GM18909 (cell line): ENCODE measurements at regions not wholly inside any gene's neighbourhood (a gene's known extent, or its start where the extent isn't known, plus 50 kb on each side); places are given as distances from the start of the nearest gene placed in this dataset.
"Not testable (repeated sequence)": the region's sequence is repeated elsewhere in the genome, so short reads cannot be mapped to it uniquely, and the experiment has no call there.

ENCODE experiments used
- ATAC-seq: cut with Tn5 transposase; IDR thresholded peaks from one replicate; pipeline ENCODE4 v1.9.1; 2021; ENCODE audit warnings: mild to moderate bottlenecking; ENCODE audit not compliant: unreplicated experiment, poor library complexity

DNA sequence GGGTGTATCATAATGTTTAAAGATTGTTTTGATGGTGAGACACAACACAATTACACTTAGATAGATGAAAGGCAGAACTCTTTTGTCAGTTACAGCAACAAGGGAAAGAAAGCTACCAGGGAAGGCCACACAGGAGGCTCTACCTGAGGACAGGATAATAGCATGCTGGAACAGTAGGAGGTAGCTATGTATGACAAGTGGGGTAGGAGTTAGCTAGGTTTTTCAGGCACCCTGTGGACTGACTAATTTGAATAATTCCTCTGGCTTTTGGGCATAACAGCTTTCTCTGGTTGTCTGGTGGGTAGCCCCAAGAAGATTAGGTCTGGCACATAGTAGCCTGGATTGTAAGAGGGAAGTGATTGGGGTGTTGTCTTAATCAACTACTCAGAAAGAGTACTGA, 475.4 kb upstream of the CHORDC1 start:
- ATAC-seq, result no peak

DNA sequence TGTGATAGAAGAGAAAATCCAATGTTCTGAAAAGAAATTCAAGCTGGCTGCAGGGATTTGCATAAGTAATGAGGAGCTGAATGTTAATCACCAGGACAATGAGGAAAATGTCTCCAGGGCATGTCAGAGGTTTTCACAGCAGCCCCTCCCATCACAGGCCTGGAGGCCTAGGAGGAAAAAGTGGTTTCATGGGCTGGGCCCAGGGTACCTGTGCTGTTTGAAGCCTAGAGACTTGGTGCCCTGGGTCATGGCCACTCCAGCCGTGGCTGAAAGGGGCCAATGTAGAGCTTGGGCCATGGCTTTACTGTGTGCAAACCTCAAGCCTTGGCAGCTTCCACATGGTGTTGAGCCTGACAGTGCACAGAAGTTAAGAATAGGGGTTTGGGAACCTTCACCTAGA, 452.6 kb upstream of the CHORDC1 start:
- ATAC-seq, result not testable (repeated sequence)

DNA sequence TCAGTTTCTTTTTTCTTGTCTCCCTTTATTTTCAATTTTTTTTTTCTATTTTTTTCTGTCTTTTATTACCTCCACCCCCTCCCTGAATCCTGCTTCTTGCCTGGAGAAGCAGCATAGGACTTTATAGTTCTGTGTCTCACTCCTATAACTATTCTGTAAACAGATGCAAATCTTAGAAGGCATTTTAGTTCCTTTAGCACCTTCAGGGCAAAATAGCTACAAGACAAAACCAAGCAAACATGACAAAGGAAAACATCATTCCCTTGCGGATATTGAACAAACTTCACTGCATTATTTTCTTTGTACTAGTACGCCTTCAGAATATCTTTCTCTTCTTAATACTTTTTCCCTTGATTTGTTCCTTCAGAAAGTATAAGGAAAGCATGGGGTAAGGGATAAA, 446.2 kb upstream of the CHORDC1 start:
- no peak for ATAC-seq

DNA sequence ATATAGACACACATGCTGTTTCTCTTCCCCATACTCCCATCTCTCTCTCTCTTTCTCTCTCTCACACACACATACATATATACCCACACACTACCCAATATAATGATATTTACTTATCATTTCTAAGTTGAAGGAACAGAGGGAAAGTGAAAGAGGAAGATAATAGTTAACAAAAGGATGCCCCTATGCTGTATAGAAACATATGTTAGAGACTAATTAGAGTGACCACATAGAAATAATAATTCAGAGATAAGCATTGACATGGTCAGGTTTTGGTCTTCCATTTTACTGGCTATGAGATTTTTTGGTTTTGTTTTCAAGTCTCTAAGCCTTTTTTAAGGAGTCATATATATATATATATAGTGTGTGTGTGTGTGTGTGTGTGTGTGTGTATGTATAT, 445.7 kb upstream of the CHORDC1 start:
- ATAC-seq, result no peak

DNA sequence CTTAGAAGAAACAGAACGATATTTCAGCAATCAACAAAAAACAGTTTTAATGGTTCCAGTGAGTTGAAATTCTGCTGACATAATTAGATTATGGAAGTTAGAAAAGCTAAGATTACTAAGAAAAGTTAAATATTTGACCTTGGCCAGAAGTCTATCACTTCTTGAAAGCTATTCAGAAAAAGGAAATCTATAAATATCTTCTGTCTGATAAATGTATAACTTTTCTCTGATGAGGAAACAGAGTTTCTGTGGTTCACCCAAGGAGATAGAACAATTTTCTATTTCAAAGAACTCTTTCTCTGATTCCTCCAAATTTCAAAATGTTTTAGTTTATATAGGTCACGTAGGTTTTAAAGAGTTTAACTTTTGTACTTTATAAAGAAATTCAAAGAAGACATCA, 438.4 kb upstream of the CHORDC1 start:
- peak; percentile 93 for ATAC-seq

DNA sequence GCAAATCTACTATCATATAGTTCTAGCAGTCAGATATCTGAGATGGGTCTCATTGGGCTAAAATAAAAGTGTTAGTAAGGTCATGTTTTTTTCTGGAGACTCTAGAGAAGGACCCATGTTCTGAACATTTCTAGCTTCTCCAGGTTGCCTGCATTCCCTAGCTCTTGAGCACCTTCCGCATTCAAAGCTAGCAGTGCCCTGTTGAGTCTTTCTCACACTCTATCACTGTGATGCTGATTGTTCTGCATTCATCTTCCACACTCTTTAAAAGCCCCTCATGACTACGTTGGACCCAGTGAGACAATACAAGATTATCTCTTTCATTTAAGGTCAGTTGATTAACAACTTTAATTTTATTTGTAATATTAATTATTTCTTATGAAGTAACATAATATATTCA, 433.3 kb upstream of the CHORDC1 start:
- ATAC-seq, result no peak

DNA sequence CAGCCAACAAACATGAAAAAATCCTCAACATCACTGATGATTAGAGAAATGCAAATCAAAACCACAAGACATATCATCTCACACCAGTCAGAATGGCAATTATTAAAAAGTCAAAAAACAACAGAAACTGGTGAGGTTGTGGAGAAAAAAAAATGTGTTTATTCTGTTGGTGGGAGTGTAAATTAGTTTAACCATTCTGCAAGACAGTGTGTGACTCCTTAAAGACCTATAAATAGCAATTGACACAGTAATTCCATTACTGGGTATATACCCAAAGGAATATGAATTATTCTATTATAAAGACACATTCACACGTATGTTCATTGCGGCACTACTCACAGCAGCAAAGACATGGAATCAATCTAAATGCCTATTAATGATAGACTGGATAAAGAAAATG, 427.3 kb upstream of the CHORDC1 start:
- no peak for ATAC-seq

DNA sequence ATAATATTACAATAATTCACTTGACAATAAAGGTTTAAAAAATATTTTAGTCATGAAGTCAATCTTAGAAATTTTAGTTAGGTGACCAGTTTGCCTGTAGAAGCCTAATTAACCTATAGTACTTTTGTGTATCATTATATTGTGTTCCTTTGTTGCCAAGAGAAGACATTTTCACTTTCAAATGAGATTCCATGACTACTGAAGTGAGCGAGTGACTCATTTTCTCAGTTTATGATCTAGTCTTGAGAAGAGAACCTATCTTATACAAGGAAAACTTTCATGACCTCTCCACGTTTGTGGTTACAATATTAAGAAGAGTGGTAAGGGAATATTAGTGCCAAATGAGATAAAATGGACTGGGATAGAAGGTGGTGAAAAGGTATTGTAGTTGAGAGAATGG, 423.9 kb upstream of the CHORDC1 start:
- ATAC-seq, result no peak

DNA sequence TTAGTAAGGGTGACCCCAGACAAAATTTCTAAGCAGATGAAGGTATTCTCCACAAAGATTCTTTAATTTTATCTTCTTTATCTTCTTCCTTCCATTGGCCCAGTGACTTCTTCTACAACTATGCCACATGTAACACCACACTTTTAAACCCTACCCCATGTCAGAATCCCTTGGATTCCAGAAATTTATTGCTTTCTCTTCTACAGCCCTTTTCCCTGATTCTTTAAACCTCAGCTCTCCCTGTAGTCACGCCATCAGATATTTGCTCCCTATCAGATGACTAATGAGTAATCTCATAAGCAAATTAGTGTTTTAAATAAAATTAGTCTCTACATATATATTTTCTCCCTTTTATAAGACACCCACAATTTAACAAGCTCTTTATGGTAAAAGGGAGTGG, 423.4 kb upstream of the CHORDC1 start:
- no peak for ATAC-seq

DNA sequence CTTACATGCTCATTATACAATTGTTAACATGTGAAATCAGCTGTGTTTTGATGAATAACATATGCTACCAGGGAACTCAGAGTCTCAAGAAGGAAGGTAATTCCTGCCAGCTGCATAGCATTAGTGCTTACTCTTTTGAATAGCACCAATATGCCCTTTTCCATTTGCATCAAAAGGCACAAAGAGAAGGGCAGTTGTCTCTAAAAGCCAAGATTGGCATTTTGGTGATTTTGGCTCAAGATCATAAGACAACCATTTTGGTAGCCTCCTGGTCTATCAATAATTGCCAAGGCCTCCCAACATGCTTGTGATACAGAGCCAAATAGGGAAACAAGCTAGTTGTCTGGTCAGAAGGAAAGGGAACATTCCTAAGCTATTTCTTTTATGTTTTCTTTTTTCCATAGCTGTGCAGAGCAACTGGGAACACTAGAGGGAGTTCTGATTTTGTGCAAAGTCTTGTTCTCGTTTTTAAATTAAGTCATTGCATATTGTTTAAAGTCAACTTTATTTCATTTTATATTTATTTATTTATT, 416.7 kb upstream of the CHORDC1 start:
- ATAC-seq, result no peak

DNA sequence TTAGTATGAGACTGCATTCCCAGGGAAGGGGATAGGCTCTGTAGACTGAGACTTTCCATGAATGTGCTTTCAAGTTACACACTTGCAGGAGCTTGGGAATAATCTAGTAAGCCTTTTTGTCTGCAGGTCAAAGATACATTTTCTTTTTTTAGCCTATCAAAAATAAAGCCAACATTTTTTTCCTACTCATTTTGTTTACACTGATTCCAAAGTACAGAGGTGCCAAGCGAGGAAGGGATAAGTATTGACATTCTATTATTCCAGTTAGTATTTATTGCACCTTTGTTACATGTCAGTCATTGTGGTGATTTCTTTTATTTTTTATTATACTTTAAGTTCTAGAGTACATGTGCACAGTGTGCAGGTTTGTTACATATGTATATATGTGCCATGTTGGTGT, 413.0 kb upstream of the CHORDC1 start:
- ATAC-seq, result no peak

DNA sequence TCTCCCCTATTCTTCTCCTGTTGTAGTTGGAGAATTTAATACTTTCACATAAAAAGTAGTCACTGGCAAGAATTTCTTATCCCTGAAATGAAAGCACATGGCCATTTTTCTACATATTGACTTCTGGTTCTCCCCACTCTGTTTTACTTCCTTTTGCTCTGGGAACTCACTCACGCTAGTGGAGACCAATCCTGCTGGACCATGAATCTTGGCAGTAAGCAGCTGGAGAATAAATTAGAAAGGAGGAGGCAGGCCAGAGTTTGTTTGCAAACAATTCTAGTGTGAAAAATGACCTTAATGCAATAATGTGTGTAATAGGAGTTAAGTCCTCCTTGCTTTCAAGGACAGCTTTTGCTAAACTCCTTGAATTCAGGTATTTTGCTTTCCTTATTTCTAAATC, 412.3 kb upstream of the CHORDC1 start:
- ATAC-seq, result no peak

DNA sequence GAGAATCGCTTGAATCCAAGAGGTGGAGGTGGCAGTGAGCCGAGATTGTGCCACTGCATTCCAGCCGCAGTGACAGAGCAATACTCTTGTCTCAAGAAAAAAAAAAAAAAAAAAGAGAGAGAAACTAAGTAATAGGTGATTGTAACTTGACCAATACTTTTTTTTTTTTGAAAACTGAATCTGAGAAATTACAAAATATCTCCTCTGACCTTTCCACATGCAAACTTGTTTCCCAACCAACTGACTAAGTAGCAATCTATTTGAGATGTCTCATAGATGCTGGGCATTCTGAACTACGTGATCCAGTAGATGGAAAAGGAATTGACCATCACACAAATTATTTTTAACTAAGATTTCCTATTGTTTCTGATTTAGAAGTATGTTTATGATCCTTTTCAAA, 407.3 kb upstream of the CHORDC1 start:
- no peak for ATAC-seq

DNA sequence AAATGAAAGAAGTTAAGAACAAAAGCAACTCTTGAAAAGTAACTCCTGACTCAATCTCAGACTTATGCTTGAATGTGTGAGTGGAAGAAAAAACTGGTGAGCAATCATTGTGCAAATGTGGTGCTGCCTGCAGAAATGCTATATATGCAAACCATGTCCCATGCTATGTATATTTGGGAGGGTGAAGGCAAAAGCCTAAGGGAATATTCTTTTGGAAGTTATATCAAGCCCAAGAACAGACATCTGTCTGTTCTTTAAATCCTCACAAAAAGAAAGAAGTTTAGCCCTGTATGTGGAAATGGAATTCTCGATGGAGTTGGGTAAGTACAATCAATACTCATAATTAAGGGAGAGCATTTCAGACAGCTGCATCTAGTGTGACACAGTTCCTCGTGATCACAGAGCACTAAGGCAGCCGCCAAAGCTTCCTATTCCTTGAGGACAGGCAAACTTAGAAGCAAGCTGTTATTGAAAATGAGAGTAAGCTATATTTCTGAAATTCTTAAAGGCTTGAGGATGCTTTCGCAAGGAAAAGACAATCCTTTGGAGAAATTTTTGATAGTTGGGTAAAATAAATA, 406.5 kb upstream of the CHORDC1 start:
- ATAC-seq, result no peak

DNA sequence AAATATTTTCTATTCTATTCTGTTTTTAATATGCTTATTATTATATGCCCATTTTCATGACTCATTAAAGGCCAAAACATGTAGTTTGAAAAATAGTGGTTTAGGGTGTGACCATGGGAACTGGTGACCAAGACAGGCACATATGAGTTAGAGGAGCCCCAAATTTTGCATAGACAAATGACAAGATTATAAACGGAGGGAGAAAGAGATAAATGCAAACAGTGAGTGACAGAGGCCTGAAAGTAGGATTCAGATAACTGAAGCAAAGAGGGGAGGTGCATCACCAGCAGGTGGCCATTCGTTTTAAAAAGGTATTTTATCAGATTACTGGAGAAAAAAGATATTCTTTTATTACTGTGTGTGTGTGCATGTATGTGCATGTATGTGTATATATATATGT, 391.5 kb upstream of the CHORDC1 start:
- ATAC-seq, result no peak

DNA sequence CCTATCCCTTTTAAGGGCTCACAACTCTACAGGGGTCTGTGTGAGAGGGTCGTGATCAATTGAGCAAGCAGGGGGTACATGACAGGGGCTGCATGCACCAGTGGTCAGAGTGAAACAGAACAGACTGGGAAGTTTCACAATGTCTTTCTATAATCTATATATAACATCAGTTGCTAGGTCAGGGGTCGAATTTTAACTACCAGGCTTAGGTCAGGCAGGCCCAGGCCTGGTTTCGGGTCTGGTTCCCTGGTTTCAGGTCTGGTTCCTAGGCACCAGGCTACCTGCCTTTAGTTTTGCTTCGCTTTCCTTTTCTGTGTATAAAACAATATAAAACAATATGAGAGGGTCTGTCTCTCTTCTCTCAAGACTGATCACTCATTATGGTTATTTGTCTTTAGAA, 390.2 kb upstream of the CHORDC1 start:
- not testable (repeated sequence) for ATAC-seq

DNA sequence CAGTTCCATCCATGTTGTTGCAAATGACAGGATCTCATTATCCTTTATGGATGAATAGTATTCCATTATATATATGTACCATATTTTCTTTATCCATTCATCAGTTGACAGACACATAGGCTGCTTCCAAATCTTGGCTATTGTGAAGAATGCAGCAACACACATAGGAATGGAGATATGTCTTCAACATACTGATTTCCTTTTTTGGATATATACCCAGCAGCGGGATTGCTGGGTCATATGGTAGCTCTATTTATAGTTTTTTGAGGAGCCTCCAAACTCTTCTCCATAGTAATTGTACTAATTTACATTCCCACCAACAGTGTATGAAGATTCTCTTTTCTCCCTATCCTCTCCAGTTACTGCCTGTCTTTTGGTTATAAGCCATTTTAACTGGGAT, 383.9 kb upstream of the CHORDC1 start:
- ATAC-seq, result no peak

DNA sequence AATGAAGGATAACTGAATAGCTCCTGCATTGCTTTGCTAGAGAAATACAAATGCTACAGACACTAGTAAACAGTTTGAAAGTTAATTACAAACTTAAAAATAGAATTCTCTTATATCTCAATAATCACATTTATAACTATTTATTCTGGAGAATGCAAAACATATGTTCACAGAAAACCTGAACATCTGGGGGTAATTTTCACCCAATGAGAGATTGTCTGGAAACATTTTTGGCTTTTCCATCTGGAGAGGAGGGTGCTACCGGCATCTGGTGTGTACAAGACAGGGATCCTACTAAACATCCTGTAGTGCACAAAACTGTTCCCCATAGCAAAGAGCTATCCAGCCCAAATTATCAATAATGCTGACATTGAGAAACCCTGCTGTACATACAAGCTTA, 378.4 kb upstream of the CHORDC1 start:
- no peak for ATAC-seq

DNA sequence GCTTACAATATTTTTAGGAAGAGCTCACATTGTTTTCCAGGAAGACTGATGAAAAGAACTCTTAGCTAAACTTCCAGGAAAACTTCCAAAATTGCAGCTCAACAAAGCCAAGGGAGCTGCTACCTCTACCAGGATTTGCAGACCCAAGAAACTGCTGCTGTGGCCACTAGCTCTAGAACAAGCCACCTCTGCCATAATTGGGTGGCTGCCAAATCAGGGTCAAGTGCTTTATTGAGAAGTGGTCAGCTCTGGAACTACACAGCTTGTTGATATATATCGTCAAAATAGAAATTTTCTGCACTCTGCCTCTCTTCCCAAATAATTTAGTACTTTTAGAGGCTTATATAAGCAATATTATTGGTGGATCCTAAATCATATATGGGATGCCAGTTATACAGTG, 371.8 kb upstream of the CHORDC1 start:
- ATAC-seq, result no peak

DNA sequence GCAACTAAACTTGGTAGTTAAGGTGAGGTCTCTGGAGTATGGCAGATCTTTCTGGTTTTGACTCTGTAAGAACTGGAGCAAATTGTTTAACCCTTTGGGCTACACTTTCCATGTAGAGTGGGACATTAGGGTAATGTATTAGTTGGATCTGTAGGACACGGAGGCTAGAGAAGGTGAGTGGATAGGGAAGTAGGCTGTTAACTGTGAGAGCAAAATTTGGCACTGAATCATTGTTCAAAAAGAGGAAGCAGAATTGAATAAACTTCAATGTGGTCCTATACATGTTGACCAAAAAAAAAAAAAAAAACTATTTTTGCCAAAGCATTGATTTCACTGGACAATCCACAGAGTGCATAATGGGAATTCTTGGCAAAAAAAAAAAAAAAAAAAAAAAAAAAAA, 370.2 kb upstream of the CHORDC1 start:
- no peak for ATAC-seq

DNA sequence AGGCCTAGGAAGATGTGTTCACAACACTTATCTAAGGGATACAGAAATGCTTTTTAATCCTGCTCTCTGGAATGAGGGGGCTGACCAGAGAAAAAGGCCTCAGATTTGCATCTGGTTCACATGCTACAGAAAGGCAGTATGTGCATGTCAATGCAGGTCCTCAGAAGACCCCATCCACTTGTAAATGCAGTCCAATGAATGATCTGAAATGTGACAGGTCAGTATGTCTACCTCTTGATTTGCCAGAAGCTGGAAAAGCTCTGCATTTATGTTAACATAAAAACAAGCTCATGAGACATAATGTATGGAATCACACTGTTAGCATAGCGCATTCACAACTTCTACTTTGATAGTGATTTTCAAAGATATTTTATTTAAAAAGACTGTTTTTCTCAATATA, 367.4 kb upstream of the CHORDC1 start:
- ATAC-seq, result no peak

DNA sequence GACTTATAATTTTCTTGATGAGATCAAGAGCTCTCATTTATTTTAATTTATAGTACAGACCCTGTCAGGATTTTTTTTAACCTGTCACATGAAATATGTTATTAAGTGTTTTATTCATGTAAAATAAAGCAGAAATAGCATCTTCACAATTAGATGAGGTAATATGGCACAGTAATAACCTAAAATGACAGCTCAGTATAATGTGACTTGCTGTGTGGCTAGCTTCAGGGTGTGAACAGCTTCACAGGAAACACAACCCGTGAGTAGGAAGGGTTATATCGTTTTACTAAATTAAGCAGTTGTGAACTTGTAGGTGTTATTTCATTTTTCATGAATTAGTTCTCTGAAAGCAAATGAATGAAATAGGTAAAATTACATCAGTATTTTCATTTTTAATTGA, 366.9 kb upstream of the CHORDC1 start:
- no peak for ATAC-seq

DNA sequence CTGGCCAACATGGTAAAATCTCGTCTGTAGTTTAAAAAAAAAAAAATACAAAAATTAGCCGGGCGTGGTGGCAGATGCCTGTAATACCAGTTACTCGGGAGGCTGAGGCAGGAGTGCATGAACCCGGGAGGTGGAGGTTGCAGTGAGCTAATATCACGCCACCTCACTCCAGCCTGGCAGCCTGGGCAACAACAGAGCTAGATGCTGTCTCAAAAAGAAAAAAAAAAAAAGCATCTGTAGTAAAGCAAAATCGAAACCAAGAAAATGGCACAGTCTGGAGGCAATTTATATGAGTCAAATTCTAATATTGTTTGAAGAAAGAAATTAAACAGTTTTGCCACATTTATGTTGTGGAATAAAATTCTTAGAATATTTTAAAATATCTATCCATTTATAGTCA, 365.0 kb upstream of the CHORDC1 start:
- no peak for ATAC-seq
